HG03196 (cell line): ENCODE measurements at regions not wholly inside any gene's neighbourhood (a gene's known extent, or its start where the extent isn't known, plus 50 kb on each side); places are given as distances from the start of the nearest gene placed in this dataset.

Experiments used
- ATAC-seq: cut with Tn5 transposase; IDR thresholded peaks from one replicate; pipeline ENCODE4 v1.9.1; 2021; ENCODE audit not compliant: unreplicated experiment

GRCh38 chr4:89665662-89666061, 171.3 kb downstream of the SNCA start:
- ATAC-seq, result no peak

GRCh38 chr4:89664521-89664920, 172.4 kb downstream of the SNCA start:
- no peak for ATAC-seq

- no peak for ATAC-seq
These were observed 175.6 kb downstream of the SNCA start for GRCh38 chr4:89661173-89661899.

GRCh38 chr4:89660444-89661172, 176.4 kb downstream of the SNCA start:
- ATAC-seq, result no peak

- ATAC-seq, result peak; percentile 77
These were observed 178.3 kb downstream of the SNCA start for GRCh38 chr4:89658701-89659024.

GRCh38 chr4:89657931-89658700, 178.8 kb downstream of the SNCA start:
- ATAC-seq, result peak; percentile 79

GRCh38 chr4:89653012-89653411, 183.9 kb downstream of the SNCA start:
- ATAC-seq, result no peak

GRCh38 chr4:89645482-89645881, 191.5 kb downstream of the SNCA start:
- no peak for ATAC-seq

GRCh38 chr4:89641367-89641687, 195.6 kb downstream of the SNCA start:
- no peak for ATAC-seq

- ATAC-seq, result no peak
These were observed 196.2 kb downstream of the SNCA start for GRCh38 chr4:89640620-89641366.

GRCh38 chr4:89639395-89639794, 197.6 kb downstream of the SNCA start:
- no peak for ATAC-seq

- ATAC-seq, result no peak
These were observed 211.2 kb downstream of the SNCA start for GRCh38 chr4:89625599-89626293.

- peak; percentile 57 for ATAC-seq
These were observed 217.6 kb downstream of the SNCA start for GRCh38 chr4:89619206-89619962.

GRCh38 chr4:89618151-89618550, 218.8 kb downstream of the SNCA start:
- no peak for ATAC-seq

GRCh38 chr4:89617317-89617716, 219.6 kb downstream of the SNCA start:
- ATAC-seq, result no peak

- ATAC-seq, result no peak
These were observed 220.6 kb downstream of the SNCA start for GRCh38 chr4:89616382-89616781.

- ATAC-seq, result no peak
These were observed 221.9 kb downstream of the SNCA start for GRCh38 chr4:89615051-89615450.

GRCh38 chr4:89614155-89614554, 222.8 kb downstream of the SNCA start:
- no peak for ATAC-seq

GRCh38 chr4:89610236-89610635, 226.7 kb downstream of the SNCA start:
- ATAC-seq, result no peak

- no peak for ATAC-seq
These were observed 227.2 kb downstream of the SNCA start for GRCh38 chr4:89609756-89610155.
